CD14-positive monocyte (primary cell): ENCODE measurements at regions not wholly inside any gene's neighbourhood (a gene's known extent, or its start where the extent isn't known, plus 50 kb on each side); places are given as distances from the start of the nearest gene placed in this dataset.

Experiments used
- DNase-seq, 3 donors: peaks; one replicate each; pipeline ENCODE4 v3.0.0-alpha.2; 2011 to 2022
- H2AFZ ChIP-seq: 2 replicates; pipeline ENCODE4 v1.6.0; 2012; ENCODE audit warnings: mild to moderate bottlenecking, low read depth, low read length, inconsistent platforms; ENCODE audit not compliant: insufficient read depth, poor library complexity, severe bottlenecking
- H3K27ac ChIP-seq, 2 donors: 1 replicate in 1 of 2; 2 replicates in 1 of 2; pipeline ENCODE4 v1.5.1; 2012 to 2013; ENCODE audit warnings: low read length in 2 of 2, control low read depth in 1 of 2, inconsistent platforms in 1 of 2, low read depth in 1 of 2, mild to moderate bottlenecking in 1 of 2
- H3K27me3 ChIP-seq, 2 donors: one replicate each; pipeline versions ENCODE4 v1.6.0 to v1.6.1; 2011 to 2013; ENCODE audit warnings: low read length in 2 of 2; ENCODE audit not compliant: control insufficient read depth in 2 of 2, insufficient read depth in 2 of 2
- H3K36me3 ChIP-seq, 2 donors: replicated peaks in 1 of 2; 1 replicate in 1 of 2; 2 replicates in 1 of 2; pipeline versions ENCODE4 v1.5.1 to v1.6.1; 2012 to 2013; ENCODE audit warnings: low read length in 2 of 2, control low read depth in 1 of 2, inconsistent platforms in 1 of 2, mild to moderate bottlenecking in 1 of 2; ENCODE audit not compliant: insufficient read depth in 2 of 2, control insufficient read depth in 1 of 2
- H3K4me1 ChIP-seq, 2 donors: 1 replicate in 1 of 2; 2 replicates in 1 of 2; pipeline versions ENCODE4 v1.5.1 to v1.6.1; 2012 to 2013; ENCODE audit warnings: low read length in 2 of 2, control low read depth in 1 of 2, inconsistent platforms in 1 of 2, mild to moderate bottlenecking in 1 of 2, moderate library complexity in 1 of 2; ENCODE audit not compliant: insufficient read depth in 2 of 2, control insufficient read depth in 1 of 2
- H3K4me2 ChIP-seq: replicated peaks from 2 replicates; pipeline ENCODE3; 2012; ENCODE audit warnings: low read length, moderate library complexity, mild to moderate bottlenecking; ENCODE audit not compliant: poor library complexity, severe bottlenecking; ENCODE audit errors: extremely low read depth
- H3K4me3 ChIP-seq, 3 experiments: fragments of 200-600 bp in 1 of 3; sonication (generic) in 1 of 3; replicated peaks in 1 of 3; 1 replicate in 2 of 3; 2 replicates in 1 of 3; pipeline ENCODE4 v1.5.1; 2011 to 2013; ENCODE audit warnings: low read length in 3 of 3, mild to moderate bottlenecking in 3 of 3, control low read depth in 2 of 3, low read depth in 2 of 3, inconsistent platforms in 1 of 3, moderate library complexity in 1 of 3
- H3K79me2 ChIP-seq: 2 replicates; pipeline ENCODE4 v1.6.0; 2012; ENCODE audit warnings: mild to moderate bottlenecking, control low read depth, inconsistent platforms, low read length, moderate library complexity; ENCODE audit not compliant: insufficient read depth
- H3K9ac ChIP-seq: 2 replicates; pipeline ENCODE4 v1.6.0; 2017; ENCODE audit warnings: low read length, mild to moderate bottlenecking; ENCODE audit not compliant: insufficient read depth, poor library complexity, severe bottlenecking
- H3K9me3 ChIP-seq, 2 donors: replicated peaks in 1 of 2; 1 replicate in 1 of 2; 2 replicates in 1 of 2; pipeline versions ENCODE4 v1.5.1 to v1.6.1; 2012 to 2013; ENCODE audit warnings: low read length in 2 of 2, control low read depth in 1 of 2; ENCODE audit not compliant: control insufficient read depth in 1 of 2, insufficient read depth in 1 of 2
- H4K20me1 ChIP-seq: 2 replicates; pipeline ENCODE4 v1.6.0; 2012; ENCODE audit warnings: mild to moderate bottlenecking, low read length, control low read depth, moderate library complexity; ENCODE audit not compliant: insufficient read depth
- H3K27ac Mint-ChIP-seq, 7 donors: one replicate each; pipeline ENCODE4 v1.8.0; 2020; ENCODE audit warnings: mild to moderate bottlenecking in 7 of 7, mixed read lengths in 7 of 7, moderate library complexity in 6 of 7, inconsistent platforms in 2 of 7
- H3K27me3 Mint-ChIP-seq, 3 donors: one replicate each; pipeline ENCODE4 v1.8.0; 2021 to 2022; ENCODE audit warnings: low read depth in 3 of 3, mild to moderate bottlenecking in 3 of 3, mixed read lengths in 3 of 3, moderate library complexity in 3 of 3, inconsistent platforms in 1 of 3
- H3K36me3 Mint-ChIP-seq, 2 donors: one replicate each; pipeline ENCODE4 v1.8.0; 2020; ENCODE audit warnings: mixed read lengths in 2 of 2, inconsistent platforms in 1 of 2, mild to moderate bottlenecking in 1 of 2
- H3K4me1 Mint-ChIP-seq: one replicate; pipeline ENCODE4 v1.8.0; 2020; ENCODE audit warnings: mild to moderate bottlenecking, mixed read lengths
- H3K4me3 Mint-ChIP-seq, 2 donors: one replicate each; pipeline ENCODE4 v1.8.0; 2020; ENCODE audit warnings: mild to moderate bottlenecking in 2 of 2, mixed read lengths in 2 of 2, moderate library complexity in 1 of 2
- H3K9me3 Mint-ChIP-seq, 7 donors: one replicate each; pipeline ENCODE4 v1.8.0; 2020 to 2022; ENCODE audit warnings: mixed read lengths in 7 of 7, mild to moderate bottlenecking in 6 of 7, moderate library complexity in 6 of 7, inconsistent platforms in 2 of 7
- WGBS: methylation state at CpG from one replicate; pipeline ENCODE4 v1.1.5; 2013; ENCODE audit warnings: missing lambda C conversion rate; ENCODE audit not compliant: insufficient coverage; 5-methylcytosine and 5-hydroxymethylcytosine counted together
- intact Hi-C, 2 donors: fragments of 100-400 bp; cut with micrococcal nuclease; formaldehyde crosslinking; loops; one replicate each; pipeline versions ENCODE4 v1.15.0 to v1.15.1; 2023
- TF ChIP-seq, protein P1 (sequence below): fragments of 200-600 bp; IDR thresholded peaks from one replicate; pipeline ENCODE4 v1.8.0; 2022; ENCODE audit warnings: antibody characterized with exemption, mild to moderate bottlenecking

DNA sequence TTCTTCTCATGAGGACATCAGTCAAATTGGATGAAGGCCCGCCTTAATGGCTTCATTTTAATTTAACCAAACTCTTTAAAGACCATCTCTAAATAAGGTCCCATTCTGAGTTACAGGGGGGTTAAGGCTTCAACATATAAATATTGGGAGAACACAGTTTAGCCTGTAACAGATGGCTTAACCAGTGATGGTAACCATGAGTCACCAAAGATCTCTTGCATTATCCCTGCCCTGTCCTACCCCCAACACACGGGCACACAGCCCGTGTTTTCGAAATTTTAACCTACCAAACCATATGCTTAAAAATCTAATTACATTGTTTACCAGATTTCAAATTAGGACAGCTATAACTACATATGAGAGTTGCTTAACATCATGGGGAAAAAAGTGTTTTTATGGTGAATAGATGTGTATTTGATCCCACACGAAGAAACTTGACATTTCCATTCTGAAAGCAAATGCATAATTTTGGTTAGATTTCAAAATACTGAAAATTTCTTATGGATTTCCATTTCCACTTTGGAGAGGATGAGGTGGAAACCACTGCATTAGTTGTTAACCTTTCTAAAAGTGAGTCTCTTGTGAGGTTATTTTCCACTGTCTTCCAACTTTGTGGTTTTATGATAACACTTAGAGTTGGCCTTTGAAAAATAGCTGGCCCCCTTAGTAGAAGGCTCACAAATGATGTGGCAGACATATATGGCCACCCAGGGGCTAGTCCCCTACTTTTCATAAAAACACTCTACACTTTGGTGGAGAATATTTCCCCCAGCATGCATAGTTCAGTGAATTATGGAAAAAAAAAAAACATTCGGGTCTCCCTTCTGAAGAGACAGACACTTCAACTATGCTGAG, 849.3 kb downstream of the TLE1 start:
- Histone ChIP-seq H3K4me1 (no peaks in the 10 kb centered on the region), H3K4me3 (no peak overlapping the region), H3K79me2 (no peaks in the 10 kb centered on the region), H3K4me2 (no peak overlapping the region), H3K36me3 (no peaks in the 10 kb centered on the region), H3K9ac (no peak overlapping the region), H3K9me3 (peaks cover 0 to 22% of the 10 kb centered on the region in 2 donors), H3K27me3 (no peaks in the 10 kb centered on the region), H3K27ac (no peak overlapping the region), H2AFZ (no peak overlapping the region), H4K20me1 (no peaks in the 10 kb centered on the region)
- no CpG with 5 or more reads among the region's 6 CpGs for WGBS
- no peak overlapping the region for H3K27ac Mint-ChIP-seq
- H3K9me3 Mint-ChIP-seq, result peaks cover 0 to 12% (median 4%) of the 10 kb centered on the region in 7 donors
- DNase-seq, result no peak
- intact Hi-C loops, result no loop called here
- TF ChIP-seq, protein P1, sequence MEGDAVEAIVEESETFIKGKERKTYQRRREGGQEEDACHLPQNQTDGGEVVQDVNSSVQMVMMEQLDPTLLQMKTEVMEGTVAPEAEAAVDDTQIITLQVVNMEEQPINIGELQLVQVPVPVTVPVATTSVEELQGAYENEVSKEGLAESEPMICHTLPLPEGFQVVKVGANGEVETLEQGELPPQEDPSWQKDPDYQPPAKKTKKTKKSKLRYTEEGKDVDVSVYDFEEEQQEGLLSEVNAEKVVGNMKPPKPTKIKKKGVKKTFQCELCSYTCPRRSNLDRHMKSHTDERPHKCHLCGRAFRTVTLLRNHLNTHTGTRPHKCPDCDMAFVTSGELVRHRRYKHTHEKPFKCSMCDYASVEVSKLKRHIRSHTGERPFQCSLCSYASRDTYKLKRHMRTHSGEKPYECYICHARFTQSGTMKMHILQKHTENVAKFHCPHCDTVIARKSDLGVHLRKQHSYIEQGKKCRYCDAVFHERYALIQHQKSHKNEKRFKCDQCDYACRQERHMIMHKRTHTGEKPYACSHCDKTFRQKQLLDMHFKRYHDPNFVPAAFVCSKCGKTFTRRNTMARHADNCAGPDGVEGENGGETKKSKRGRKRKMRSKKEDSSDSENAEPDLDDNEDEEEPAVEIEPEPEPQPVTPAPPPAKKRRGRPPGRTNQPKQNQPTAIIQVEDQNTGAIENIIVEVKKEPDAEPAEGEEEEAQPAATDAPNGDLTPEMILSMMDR, result no peak
- no peaks in the 10 kb centered on the region for H3K4me1 Mint-ChIP-seq
- H3K4me3 Mint-ChIP-seq, result no peak overlapping the region
- no peaks in the 10 kb centered on the region for H3K27me3 Mint-ChIP-seq
- H3K36me3 Mint-ChIP-seq, result no peaks in the 10 kb centered on the region

DNA sequence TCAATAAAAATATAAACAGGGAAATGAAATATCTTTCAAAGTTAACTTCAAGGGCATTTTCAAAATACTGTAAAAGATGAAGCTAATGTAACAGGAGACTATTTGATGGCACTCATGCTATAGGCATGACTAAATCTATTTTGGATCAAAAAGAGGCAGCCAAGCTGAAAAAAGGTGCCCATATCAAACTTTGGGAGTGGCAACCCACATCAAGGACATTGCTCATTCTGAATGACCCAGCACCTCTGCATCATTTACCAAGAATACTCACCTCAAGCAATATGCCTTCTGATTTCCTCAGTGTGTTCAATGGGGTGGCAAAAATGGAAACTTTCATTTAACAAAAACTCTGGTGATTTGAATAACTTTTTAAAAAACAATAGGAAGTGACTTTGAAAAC, 853.3 kb downstream of the TLE1 start:
- no peaks in the 10 kb centered on the region for H3K36me3 Mint-ChIP-seq
- Histone ChIP-seq H3K4me2 (no peak overlapping the region), H3K9ac (no peak overlapping the region), H2AFZ (no peak overlapping the region), H3K4me3 (no peak overlapping the region), H3K27ac (no peak overlapping the region), H3K9me3 (peaks cover 0 to 22% of the 10 kb centered on the region in 2 donors), H3K36me3 (no peaks in the 10 kb centered on the region), H4K20me1 (no peaks in the 10 kb centered on the region), H3K79me2 (no peaks in the 10 kb centered on the region), H3K27me3 (no peaks in the 10 kb centered on the region), H3K4me1 (no peaks in the 10 kb centered on the region)
- H3K27ac Mint-ChIP-seq, result no peak overlapping the region
- H3K4me3 Mint-ChIP-seq, result no peak overlapping the region
- TF ChIP-seq, protein P1, result no peak
- no peaks in the 10 kb centered on the region for H3K4me1 Mint-ChIP-seq
- peaks cover 0 to 14% (median 8%) of the 10 kb centered on the region in 7 donors for H3K9me3 Mint-ChIP-seq
- intact Hi-C loops, result no loop called here
- no peak for DNase-seq
- no peaks in the 10 kb centered on the region for H3K27me3 Mint-ChIP-seq
